NCI-H345 (cell line): ENCODE measurements at regions not wholly inside any gene's neighbourhood (a gene's known extent, or its start where the extent isn't known, plus 50 kb on each side); places are given as distances from the start of the nearest gene placed in this dataset.

Experiments used
- DNase-seq: peaks from one replicate; lab custom pipeline; 2025; lab: John Stamatoyannopoulos, UW

DNA sequence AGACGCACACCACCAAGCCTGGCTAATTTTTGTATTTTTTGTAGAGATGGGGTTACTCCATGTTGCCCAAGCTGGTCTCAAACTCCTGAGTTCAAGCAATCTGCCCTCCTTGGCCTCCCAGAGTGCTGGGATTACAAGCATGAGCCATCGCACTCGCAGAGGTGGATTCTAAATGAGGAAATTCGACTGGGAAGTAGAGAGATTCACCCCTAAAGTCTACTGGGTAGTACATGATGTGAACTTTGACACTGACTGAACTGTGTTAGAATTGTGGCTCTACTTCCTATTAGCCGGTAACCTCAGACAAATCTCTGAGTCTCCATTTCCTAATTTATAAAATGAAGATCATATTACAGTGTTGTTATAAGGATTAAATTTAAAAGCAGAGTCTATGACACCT is 276.0 kb upstream of the NR5A2 start:
- no peak for DNase-seq

DNA sequence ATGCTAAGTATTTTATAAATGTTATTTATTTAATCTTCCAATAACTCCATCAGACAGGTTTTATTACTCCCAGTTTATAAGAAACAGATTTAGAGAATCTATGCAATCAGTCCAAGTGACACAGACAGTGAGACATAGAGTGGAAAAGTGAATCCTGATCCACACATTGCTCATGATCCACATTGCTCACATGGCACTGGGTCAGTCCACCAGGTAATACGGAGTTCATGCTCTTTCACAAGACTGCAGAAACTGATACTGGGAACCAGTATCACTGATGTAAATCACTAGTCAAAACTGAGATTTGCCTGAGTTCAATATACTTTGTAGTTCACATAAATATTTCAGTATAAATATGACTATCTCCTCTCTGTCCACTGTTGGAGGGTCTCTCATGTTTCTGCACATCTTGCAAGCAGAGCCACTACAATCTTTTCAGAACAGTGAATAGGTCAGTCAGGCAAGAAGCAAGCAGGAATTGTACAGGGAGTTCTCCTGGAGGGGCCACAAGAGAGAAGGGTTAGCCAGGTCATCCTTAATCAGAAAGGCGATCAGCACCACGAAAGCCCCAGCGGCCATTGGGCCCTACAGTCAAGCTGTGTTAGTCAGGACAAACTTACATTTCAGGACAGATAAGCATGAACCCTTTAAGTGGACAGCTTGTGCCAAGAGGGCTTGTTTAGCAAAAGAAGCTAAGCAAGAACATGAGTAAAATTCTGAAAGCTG is 275.4 kb upstream of the NR5A2 start:
- DNase-seq = no peak

DNA sequence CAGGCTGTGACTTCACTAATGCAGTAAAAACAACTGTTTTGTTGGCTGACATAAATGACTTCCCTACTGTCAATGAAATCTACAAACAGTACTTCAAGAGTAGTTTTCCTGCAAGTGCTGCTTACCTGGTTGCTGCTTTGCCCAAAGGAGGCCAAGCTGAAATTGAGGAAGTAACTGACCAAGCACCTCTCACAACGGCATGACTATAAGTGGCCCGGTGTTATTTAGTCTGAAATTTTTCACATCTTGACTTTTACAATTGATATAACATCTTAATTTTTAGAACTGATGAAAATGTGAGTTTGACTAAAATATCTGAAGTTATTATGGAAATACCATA is 274.9 kb upstream of the NR5A2 start:
- DNase-seq = no peak

DNA sequence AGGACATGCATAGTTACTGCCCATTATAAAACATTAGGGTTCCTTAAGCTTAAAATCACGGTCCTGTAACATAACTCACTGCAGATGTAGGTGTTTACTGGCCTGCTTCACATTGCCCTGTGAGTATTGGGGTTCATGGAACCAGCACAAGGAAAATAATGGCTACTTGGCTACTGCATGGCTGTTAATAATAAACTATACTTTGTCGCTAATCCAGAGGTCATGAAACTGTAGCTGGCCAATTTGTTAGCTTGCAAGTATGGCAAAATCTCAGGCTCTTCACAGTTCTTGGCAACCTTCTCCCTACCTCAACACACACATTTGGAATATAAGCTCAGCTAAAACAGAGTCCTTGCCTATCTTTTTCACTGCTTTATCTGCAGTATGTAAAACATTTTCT is 274.0 kb upstream of the NR5A2 start:
- no peak for DNase-seq

DNA sequence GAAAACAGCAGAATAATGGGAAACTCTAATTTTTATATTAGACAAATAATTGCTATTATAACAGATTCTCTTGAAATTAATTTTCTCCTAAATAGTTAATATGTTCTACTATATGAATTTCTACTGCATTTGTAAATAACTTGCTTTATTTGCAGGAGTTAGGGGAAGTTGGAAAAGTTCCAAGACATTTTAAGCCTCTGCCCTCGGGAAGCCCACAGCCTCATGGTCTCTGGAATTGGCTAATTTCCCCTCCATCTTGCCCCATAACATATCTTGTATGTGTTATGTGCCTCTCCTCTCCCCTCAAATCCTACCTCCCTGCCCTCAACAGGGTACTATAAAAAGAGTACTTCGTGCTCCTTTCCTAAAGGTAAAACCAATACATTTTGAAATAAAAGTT is 271.4 kb upstream of the NR5A2 start:
- peak; percentile 10 for DNase-seq

- DNase-seq = no peak
Measured at GRCh38 chr1:199758626-199759255, 268.8 kb upstream of the NR5A2 start.

DNA sequence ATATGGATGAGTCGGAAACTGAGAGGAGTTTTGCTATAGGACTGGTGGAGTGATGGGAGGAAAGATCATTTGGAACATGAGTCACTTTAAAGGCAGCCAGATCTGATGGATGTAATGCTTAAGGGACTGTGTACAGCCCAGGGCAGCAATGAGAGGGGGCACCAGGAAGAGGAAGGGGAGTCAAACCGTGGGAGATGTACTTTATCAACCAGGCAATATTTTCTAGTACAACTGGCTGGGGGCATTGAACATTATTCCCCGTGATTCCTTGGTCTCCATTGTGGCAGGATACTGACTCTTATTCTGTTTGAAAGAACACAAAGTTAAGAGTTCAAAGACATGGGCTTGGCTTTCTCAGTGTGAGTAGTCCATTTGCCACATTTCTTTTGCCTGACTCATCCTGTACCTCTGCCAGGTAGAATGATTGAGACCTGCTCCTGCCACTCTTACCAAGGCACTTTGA is 268.2 kb upstream of the NR5A2 start:
- no peak for DNase-seq

DNA sequence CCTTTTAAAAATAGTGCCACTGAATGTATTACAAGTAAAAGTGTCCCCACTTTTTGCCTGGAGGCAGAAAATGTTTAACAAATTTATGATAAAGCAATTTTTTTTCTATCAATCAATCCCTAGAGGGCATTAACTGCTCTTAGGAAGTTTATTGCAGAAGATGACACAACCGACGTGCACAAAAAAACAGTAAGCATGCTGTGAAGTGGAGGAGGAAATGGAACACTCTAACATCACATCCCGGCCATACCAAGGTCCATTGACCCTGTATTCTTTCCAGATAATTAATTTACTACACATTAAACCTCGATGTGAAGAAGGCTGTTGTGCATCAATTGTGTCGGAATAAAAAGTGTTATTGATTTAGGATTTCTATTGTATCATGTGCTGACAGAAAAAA is 264.9 kb upstream of the NR5A2 start:
- DNase-seq = peak; percentile 83

DNA sequence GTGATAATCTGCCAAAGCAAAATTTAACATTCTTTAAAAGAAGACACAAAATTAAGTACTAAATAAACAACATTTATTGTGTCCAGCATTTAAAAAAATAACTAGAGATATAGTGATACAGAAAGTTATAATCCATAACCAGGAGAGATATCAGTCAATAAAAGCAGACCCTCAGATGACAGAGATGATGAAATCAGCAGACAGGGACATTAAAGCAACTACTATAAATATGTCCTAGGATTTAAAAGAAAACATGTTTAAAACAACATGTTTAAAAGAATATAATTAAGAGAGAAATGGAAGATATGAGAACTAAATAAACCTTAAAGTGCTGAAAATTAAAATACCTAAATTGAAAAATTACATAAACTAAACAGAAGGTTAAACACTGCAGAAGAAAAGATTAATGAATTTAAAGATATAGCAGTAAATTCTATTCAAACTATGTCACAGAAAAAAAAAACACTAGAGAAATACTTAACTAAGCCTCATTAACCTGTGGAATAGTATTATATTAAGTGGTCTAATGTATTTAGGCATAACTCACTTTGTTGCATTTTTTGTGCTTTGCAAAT is 261.2 kb upstream of the NR5A2 start:
- DNase-seq = no peak

DNA sequence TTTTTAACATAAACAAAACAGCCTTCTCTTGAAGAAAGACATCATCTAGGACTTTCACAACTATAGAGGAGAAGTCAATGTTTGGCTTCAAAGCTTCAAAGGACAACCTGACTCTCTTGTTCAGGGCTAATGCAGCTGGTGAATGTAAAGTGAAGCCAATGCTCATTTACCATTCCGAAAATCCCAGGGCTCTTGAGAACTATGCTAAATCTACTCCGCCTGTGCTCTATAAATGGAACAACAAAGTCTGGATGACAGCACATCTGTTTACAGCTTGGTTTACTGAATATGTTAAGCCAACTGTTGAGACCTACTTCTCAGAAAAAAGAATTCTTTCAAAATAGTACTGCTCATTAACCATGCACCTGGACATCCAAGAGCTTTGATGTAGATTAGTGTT is 259.8 kb upstream of the NR5A2 start:
- DNase-seq = no peak

DNA sequence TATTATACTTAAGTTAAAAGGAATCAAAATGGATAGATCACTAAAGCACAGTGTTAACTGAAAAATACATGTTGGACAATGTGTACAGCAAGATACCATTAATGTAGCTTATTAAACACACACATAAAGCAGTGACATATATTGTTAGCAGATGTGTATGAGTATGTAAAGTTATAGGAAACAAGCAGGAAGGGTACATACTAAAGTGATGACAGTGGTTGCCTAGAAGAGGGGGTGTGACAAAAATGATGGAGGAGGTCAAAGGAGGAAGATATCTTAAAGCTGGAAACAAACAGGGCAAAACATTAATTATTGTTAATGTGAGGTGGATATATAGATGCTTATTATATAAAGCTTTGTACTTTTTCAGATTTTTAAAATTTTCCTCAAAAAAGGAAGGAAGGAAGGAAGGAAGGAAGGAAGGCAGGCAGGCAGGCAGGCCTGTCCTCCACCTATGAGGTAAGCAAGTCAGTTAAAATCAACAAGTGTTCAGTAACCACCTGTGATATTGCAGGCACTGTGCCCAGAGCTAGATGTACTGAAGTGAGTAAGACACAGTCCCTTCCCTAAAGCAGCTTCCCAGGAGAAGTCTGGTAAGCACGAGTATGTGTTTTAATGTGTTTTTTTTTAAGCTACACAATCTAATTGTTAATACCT is 252.9 kb upstream of the NR5A2 start:
- DNase-seq = peak; percentile 62

DNA sequence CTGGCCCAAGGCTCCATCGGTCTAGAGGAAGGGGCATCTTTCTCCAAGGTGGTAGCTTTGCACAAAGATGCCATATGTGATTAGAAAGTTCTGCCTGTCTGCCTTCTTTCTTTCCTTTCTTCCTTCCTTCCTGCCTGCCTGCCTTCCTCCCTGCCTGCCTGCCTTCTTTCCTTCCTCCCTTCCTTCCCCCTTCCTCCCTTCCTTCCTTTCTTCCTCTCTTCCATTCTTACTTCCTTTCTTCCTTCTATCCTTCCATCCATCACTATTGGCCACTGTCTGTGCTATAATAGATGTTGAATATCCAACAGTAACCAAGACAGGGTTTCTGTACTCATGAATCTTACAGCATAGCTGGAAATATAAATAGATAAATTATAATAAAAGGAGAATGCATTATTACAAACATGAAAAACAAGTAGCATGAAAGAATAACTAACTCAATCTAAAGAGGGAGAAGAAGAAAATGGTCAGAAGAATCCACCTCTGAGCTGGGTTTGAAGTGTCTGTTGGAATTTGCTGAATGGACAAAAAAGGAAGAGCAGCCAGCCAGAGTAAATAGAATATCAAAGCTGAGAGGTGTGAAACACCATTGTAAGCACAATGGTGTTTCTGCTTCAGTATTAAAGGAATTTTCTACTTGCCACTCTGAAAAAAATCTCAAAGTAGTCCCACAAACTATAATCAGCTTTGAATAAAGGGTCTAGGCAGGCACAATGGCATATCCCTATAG is 250.6 kb upstream of the NR5A2 start:
- no peak for DNase-seq

DNA sequence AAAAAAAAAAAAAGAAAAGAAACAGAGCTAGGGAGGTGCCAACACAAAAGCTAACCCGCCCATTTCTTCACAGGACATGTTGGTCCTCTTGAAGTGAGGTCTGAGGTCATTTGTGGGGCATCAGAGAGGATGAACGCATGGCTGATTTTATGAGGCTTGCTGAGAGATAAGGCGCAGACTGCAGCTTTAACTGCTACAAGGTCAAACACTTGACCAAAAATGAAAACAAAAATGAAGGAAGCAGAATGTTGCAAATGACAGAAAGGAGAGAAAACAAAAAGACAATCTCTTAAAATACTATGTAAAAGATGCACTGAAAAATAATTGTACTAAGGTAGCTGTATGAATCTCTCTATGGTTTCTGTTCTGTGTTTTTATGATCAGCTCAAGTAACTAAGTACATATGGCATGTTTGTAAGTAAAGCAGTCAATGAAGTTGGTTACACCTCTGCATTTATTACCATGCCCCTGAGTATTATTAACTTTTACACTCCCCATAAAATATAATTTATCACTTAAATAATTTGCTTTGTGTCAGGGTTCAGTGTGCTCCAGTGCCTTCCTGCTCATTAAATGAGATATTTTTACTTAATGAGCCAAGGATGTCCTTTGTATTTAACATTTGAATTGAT is 249.1 kb upstream of the NR5A2 start:
- DNase-seq = no peak

DNA sequence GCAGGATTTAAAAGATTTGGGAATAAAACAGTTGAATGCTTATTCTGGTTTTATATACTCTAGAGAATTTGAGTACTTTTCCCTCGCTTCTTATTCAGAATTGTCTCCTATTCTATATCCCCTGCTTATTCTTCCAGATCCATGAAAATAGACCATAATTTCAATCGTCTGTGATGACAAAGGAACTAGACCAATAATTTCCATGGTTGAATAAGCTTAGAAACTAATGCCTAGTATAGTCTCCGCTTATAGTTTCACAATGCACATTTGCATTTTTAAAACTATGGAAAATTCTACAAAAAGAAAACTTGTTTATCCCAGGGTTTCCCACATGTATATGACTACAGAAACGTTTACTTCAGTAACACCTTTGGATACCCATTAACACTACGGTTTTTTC is 247.4 kb upstream of the NR5A2 start:
- DNase-seq = no peak

DNA sequence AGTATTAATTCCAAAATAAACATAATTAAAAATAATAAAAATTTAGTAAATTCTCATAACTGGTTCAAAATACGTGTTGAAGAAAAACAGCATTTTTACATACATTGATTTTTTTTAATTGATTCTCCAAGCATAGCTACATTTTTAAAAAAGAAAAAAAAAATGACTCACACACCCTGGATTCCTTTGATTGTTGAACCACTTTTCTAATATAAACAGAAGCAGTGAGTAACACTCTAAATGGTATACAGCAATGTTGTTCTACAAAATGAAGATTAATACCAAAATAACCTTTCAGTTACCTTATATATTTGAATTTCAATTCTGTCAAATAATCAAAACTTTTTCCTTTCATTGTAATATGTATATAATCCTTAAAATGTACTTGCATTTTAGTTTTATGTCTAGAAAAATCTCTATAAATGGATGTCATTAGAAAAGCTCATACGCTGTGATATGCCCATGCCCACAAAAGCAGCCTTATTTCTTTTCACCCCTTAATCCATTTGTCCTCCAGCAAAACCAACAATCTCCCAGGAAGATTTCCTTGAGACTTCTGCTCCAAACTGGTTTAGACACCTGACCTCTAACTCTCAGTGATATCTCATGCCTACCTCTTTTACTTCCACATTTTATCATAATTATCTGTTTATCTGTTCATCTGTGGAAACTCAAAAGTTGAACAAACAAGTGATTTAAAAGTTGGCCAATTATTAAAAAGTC is 246.4 kb upstream of the NR5A2 start:
- no peak for DNase-seq

GRCh38 chr1:199784138-199784895 is 243.2 kb upstream of the NR5A2 start:
- no peak for DNase-seq

DNA sequence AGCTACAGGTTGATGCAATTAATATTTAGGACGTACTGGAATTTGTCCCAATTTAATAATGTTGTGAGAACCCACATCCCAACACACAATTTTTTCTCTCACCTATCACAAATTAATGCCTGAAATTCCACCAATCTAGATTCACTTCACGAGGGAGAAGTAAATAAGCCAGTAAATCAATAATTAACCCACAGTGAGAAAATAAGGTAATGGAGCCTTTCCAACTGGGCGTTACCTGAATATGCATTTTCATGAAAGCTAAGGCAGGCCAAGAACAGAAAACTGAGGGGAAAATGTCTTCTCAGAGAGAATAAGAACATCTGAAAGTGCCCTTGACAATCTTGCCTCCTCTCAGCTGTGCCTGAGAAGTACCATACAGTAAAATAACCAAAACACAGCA is 240.8 kb upstream of the NR5A2 start:
- no peak for DNase-seq

DNA sequence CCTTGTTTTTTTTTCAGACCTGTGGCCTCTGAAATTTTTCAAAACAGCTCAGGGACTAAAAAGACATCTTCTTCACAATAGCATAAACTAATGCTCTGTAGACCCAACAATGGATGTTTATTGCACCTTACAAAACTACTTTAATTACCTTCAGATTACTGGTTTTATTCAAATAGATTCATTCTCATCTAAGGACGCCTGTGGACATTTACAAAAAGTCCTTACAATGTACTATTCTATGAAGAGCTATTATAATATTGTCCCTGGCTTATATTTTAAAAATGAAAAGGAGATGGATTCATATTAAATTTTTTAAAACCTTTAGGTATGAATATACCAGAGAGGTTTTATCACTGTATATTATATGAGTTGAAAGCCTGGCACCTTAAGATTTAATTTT is 238.4 kb upstream of the NR5A2 start:
- no peak for DNase-seq

GRCh38 chr1:199791495-199791894 is 236.0 kb upstream of the NR5A2 start:
- DNase-seq = no peak

DNA sequence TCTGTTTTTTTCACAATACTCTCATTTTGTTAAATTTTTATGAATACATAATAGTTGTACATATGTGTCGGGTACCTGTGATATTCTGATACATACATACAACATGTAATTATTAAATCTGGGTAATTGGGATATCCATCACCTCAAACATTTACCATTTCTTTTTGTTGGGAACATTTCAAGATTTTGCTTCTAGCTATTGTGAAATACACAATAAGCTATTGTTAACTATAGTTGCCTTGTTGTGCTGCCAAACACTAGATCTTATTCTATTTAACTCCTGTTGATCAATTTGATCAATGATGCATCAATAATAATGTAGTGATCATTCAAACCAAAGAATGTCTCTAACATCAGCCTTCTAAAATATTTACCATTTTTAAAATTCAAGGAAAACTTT is 234.6 kb upstream of the NR5A2 start:
- DNase-seq = no peak
